Peyer's patch (tissue), 4 donors: ENCODE measurements at regions not wholly inside any gene's neighbourhood (a gene's known extent, or its start where the extent isn't known, plus 50 kb on each side); places are given as distances from the start of the nearest gene placed in this dataset.

Source experiments
- CTCF ChIP-seq, 6 experiments: fragments of 450-650 bp in 4 of 6; fragments of 200-600 bp in 2 of 6; sonication (generic) in 1 of 6; IDR thresholded peaks; one replicate each; pipeline ENCODE4 v1.5.1; 2017 to 2019; ENCODE audit warnings: antibody characterized with exemption in 6 of 6, mild to moderate bottlenecking in 3 of 6, moderate library complexity in 1 of 6
- POLR2A ChIP-seq, 2 donors: fragments of 450-650 bp; IDR thresholded peaks; one replicate each; pipeline ENCODE4 v1.5.1; 2017; ENCODE audit warnings: antibody characterized with exemption in 2 of 2, mild to moderate bottlenecking in 2 of 2, moderate library complexity in 2 of 2

GRCh38 chr9:26262421-26263107 is 584.3 kb upstream of the TUSC1 start:
- TF ChIP-seq POLR2A (IDR thresholded peaks at IDR 0.05) = no peak
- TF ChIP-seq CTCF (IDR thresholded peaks at IDR 0.05) = no peak
